CD14-positive monocyte (primary cell): ENCODE measurements at regions not wholly inside any gene's neighbourhood (a gene's known extent, or its start where the extent isn't known, plus 50 kb on each side); places are given as distances from the start of the nearest gene placed in this dataset.
"Not testable (repeated sequence)": the region's sequence is repeated elsewhere in the genome, so short reads cannot be mapped to it uniquely, and the experiment has no call there.

Source experiments
- DNase-seq, 3 donors: peaks; one replicate each; pipeline ENCODE4 v3.0.0-alpha.2; 2011 to 2022
- H2AFZ ChIP-seq: 2 replicates; pipeline ENCODE4 v1.6.0; 2012; ENCODE audit warnings: mild to moderate bottlenecking, low read depth, low read length, inconsistent platforms; ENCODE audit not compliant: insufficient read depth, poor library complexity, severe bottlenecking
- H3K27ac ChIP-seq, 2 donors: 1 replicate in 1 of 2; 2 replicates in 1 of 2; pipeline ENCODE4 v1.5.1; 2012 to 2013; ENCODE audit warnings: low read length in 2 of 2, control low read depth in 1 of 2, inconsistent platforms in 1 of 2, low read depth in 1 of 2, mild to moderate bottlenecking in 1 of 2
- H3K27me3 ChIP-seq, 2 donors: one replicate each; pipeline versions ENCODE4 v1.6.0 to v1.6.1; 2011 to 2013; ENCODE audit warnings: low read length in 2 of 2; ENCODE audit not compliant: control insufficient read depth in 2 of 2, insufficient read depth in 2 of 2
- H3K36me3 ChIP-seq, 2 donors: replicated peaks in 1 of 2; 1 replicate in 1 of 2; 2 replicates in 1 of 2; pipeline versions ENCODE4 v1.5.1 to v1.6.1; 2012 to 2013; ENCODE audit warnings: low read length in 2 of 2, control low read depth in 1 of 2, inconsistent platforms in 1 of 2, mild to moderate bottlenecking in 1 of 2; ENCODE audit not compliant: insufficient read depth in 2 of 2, control insufficient read depth in 1 of 2
- H3K4me1 ChIP-seq, 2 donors: 1 replicate in 1 of 2; 2 replicates in 1 of 2; pipeline versions ENCODE4 v1.5.1 to v1.6.1; 2012 to 2013; ENCODE audit warnings: low read length in 2 of 2, control low read depth in 1 of 2, inconsistent platforms in 1 of 2, mild to moderate bottlenecking in 1 of 2, moderate library complexity in 1 of 2; ENCODE audit not compliant: insufficient read depth in 2 of 2, control insufficient read depth in 1 of 2
- H3K4me2 ChIP-seq: replicated peaks from 2 replicates; pipeline ENCODE3; 2012; ENCODE audit warnings: low read length, moderate library complexity, mild to moderate bottlenecking; ENCODE audit not compliant: poor library complexity, severe bottlenecking; ENCODE audit errors: extremely low read depth
- H3K4me3 ChIP-seq, 3 experiments: fragments of 200-600 bp in 1 of 3; sonication (generic) in 1 of 3; replicated peaks in 1 of 3; 1 replicate in 2 of 3; 2 replicates in 1 of 3; pipeline ENCODE4 v1.5.1; 2011 to 2013; ENCODE audit warnings: low read length in 3 of 3, mild to moderate bottlenecking in 3 of 3, control low read depth in 2 of 3, low read depth in 2 of 3, inconsistent platforms in 1 of 3, moderate library complexity in 1 of 3
- H3K79me2 ChIP-seq: 2 replicates; pipeline ENCODE4 v1.6.0; 2012; ENCODE audit warnings: mild to moderate bottlenecking, control low read depth, inconsistent platforms, low read length, moderate library complexity; ENCODE audit not compliant: insufficient read depth
- H3K9ac ChIP-seq: 2 replicates; pipeline ENCODE4 v1.6.0; 2017; ENCODE audit warnings: low read length, mild to moderate bottlenecking; ENCODE audit not compliant: insufficient read depth, poor library complexity, severe bottlenecking
- H3K9me3 ChIP-seq, 2 donors: replicated peaks in 1 of 2; 1 replicate in 1 of 2; 2 replicates in 1 of 2; pipeline versions ENCODE4 v1.5.1 to v1.6.1; 2012 to 2013; ENCODE audit warnings: low read length in 2 of 2, control low read depth in 1 of 2; ENCODE audit not compliant: control insufficient read depth in 1 of 2, insufficient read depth in 1 of 2
- H4K20me1 ChIP-seq: 2 replicates; pipeline ENCODE4 v1.6.0; 2012; ENCODE audit warnings: mild to moderate bottlenecking, low read length, control low read depth, moderate library complexity; ENCODE audit not compliant: insufficient read depth
- H3K27ac Mint-ChIP-seq, 7 donors: one replicate each; pipeline ENCODE4 v1.8.0; 2020; ENCODE audit warnings: mild to moderate bottlenecking in 7 of 7, mixed read lengths in 7 of 7, moderate library complexity in 6 of 7, inconsistent platforms in 2 of 7
- H3K27me3 Mint-ChIP-seq, 3 donors: one replicate each; pipeline ENCODE4 v1.8.0; 2021 to 2022; ENCODE audit warnings: low read depth in 3 of 3, mild to moderate bottlenecking in 3 of 3, mixed read lengths in 3 of 3, moderate library complexity in 3 of 3, inconsistent platforms in 1 of 3
- H3K36me3 Mint-ChIP-seq, 2 donors: one replicate each; pipeline ENCODE4 v1.8.0; 2020; ENCODE audit warnings: mixed read lengths in 2 of 2, inconsistent platforms in 1 of 2, mild to moderate bottlenecking in 1 of 2
- H3K4me1 Mint-ChIP-seq: one replicate; pipeline ENCODE4 v1.8.0; 2020; ENCODE audit warnings: mild to moderate bottlenecking, mixed read lengths
- H3K4me3 Mint-ChIP-seq, 2 donors: one replicate each; pipeline ENCODE4 v1.8.0; 2020; ENCODE audit warnings: mild to moderate bottlenecking in 2 of 2, mixed read lengths in 2 of 2, moderate library complexity in 1 of 2
- H3K9me3 Mint-ChIP-seq, 7 donors: one replicate each; pipeline ENCODE4 v1.8.0; 2020 to 2022; ENCODE audit warnings: mixed read lengths in 7 of 7, mild to moderate bottlenecking in 6 of 7, moderate library complexity in 6 of 7, inconsistent platforms in 2 of 7
- WGBS: methylation state at CpG from one replicate; pipeline ENCODE4 v1.1.5; 2013; ENCODE audit warnings: missing lambda C conversion rate; ENCODE audit not compliant: insufficient coverage; 5-methylcytosine and 5-hydroxymethylcytosine counted together
- intact Hi-C, 2 donors: fragments of 100-400 bp; cut with micrococcal nuclease; formaldehyde crosslinking; loops; one replicate each; pipeline versions ENCODE4 v1.15.0 to v1.15.1; 2023
- TF ChIP-seq, protein P1 (sequence below): fragments of 200-600 bp; IDR thresholded peaks from one replicate; pipeline ENCODE4 v1.8.0; 2022; ENCODE audit warnings: antibody characterized with exemption, mild to moderate bottlenecking

DNA sequence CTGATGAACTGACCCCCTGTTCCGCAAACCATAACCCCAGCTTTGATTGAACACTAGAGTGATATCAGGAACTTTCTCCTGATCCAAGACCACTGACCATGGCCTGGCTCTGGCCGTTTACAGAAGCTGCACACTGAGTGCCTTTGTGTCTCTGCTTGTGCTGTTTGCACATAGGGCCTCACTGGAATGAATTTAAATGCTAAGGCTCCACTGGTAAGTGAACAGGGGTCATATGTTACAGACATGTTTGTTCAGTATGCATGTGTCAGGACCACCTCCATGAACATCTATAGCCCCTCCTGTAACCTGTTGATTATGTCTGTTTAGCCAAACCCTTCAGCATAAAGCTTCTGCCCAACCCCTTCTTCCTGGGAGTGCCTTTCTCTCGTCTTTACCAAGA is 1239.8 kb downstream of the TMEM121 start:
- intact Hi-C loops: no loop called here
- Histone ChIP-seq H3K36me3 (no peaks in the 10 kb centered on the region), H3K4me3 (no peak overlapping the region), H3K27me3 (no peaks in the 10 kb centered on the region), H3K79me2 (no peaks in the 10 kb centered on the region), H3K9ac (no peak overlapping the region), H2AFZ (no peak overlapping the region), H3K27ac (no peak overlapping the region), H3K9me3 (no peaks in the 10 kb centered on the region), H3K4me1 (no peaks in the 10 kb centered on the region), H3K4me2 (no peak overlapping the region), H4K20me1 (no peaks in the 10 kb centered on the region)
- DNase-seq: no peak
- H3K27me3 Mint-ChIP-seq: peaks cover 0 to 7% (median 0%) of the 10 kb centered on the region in 3 donors
- H3K4me3 Mint-ChIP-seq: no peak overlapping the region
- TF ChIP-seq, protein P1, sequence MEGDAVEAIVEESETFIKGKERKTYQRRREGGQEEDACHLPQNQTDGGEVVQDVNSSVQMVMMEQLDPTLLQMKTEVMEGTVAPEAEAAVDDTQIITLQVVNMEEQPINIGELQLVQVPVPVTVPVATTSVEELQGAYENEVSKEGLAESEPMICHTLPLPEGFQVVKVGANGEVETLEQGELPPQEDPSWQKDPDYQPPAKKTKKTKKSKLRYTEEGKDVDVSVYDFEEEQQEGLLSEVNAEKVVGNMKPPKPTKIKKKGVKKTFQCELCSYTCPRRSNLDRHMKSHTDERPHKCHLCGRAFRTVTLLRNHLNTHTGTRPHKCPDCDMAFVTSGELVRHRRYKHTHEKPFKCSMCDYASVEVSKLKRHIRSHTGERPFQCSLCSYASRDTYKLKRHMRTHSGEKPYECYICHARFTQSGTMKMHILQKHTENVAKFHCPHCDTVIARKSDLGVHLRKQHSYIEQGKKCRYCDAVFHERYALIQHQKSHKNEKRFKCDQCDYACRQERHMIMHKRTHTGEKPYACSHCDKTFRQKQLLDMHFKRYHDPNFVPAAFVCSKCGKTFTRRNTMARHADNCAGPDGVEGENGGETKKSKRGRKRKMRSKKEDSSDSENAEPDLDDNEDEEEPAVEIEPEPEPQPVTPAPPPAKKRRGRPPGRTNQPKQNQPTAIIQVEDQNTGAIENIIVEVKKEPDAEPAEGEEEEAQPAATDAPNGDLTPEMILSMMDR: no peak
- H3K36me3 Mint-ChIP-seq: no peaks in the 10 kb centered on the region
- no peaks in the 10 kb centered on the region for H3K9me3 Mint-ChIP-seq
- WGBS: 37% methylated on average over 2 of the region's 3 CpGs
- peaks cover 10% of the 10 kb centered on the region for H3K4me1 Mint-ChIP-seq
- H3K27ac Mint-ChIP-seq: no peak overlapping the region

DNA sequence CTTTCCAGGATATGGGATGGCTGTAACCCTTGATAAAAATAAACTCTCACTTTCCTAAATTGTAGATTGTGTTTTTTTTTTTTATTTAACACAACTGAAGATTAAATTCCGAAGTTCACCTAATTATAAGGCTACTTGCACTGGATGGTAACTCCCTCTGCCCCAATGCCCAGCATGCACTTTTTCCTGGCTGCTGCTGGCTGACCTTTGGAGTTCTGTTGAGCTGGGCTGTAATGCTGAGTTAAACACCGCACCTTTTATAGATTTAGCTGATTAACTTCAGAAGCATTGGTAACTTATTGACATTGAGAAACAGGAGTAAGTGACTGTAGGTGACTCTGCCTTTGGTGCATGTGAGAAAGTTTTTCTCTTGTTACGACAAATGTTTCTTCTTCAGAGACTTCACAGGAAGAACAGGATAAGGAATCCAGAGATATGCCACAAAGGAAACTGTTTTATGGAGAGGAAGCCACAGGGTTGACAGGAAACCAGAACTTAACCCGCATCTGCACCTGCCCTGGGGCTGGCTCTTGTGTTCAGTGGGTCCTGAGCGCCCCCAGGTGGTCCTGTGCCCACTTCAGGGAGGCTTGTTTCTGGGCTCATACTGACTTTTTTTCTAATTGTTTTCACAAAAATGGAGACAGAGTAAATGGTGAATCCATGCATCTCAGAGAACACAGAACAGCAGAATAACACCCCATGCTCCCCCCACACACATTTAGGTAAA is 1240.3 kb downstream of the TMEM121 start:
- H3K27ac Mint-ChIP-seq, intact Hi-C loops, H3K4me2 ChIP-seq, H3K27ac ChIP-seq, H4K20me1 ChIP-seq, H3K4me3 ChIP-seq, H3K36me3 ChIP-seq, H3K9me3 ChIP-seq, H3K36me3 Mint-ChIP-seq, H3K9ac ChIP-seq, H2AFZ ChIP-seq, H3K9me3 Mint-ChIP-seq, H3K4me3 Mint-ChIP-seq, DNase-seq, H3K27me3 ChIP-seq, H3K27me3 Mint-ChIP-seq, H3K4me1 ChIP-seq, H3K79me2 ChIP-seq: not testable (repeated sequence)
- WGBS: no CpG with 5 or more reads among the region's 5 CpGs
- H3K4me1 Mint-ChIP-seq: peaks cover 10% of the 10 kb centered on the region

DNA sequence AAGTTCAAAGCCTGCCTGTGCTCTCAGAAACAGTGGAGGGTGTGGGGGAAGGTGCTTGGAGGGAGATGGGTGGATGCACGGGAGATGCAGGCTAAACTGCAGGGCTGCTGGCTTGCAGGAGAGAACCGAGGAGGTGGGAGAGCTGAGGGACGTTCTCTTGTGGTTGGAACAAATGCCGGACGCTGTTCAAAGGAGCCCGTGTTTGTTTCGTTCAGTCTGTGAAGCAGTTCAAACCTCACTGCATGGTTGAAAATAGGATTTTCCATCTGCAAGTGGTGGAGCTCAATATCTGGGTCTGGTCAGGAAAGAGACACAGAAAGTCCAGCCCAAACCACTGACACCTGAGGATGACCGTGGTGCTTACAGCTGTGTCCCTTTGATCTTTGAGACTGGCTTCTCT is 1241.8 kb downstream of the TMEM121 start:
- H3K4me2 ChIP-seq, intact Hi-C loops, H3K4me3 Mint-ChIP-seq: not testable (repeated sequence)

DNA sequence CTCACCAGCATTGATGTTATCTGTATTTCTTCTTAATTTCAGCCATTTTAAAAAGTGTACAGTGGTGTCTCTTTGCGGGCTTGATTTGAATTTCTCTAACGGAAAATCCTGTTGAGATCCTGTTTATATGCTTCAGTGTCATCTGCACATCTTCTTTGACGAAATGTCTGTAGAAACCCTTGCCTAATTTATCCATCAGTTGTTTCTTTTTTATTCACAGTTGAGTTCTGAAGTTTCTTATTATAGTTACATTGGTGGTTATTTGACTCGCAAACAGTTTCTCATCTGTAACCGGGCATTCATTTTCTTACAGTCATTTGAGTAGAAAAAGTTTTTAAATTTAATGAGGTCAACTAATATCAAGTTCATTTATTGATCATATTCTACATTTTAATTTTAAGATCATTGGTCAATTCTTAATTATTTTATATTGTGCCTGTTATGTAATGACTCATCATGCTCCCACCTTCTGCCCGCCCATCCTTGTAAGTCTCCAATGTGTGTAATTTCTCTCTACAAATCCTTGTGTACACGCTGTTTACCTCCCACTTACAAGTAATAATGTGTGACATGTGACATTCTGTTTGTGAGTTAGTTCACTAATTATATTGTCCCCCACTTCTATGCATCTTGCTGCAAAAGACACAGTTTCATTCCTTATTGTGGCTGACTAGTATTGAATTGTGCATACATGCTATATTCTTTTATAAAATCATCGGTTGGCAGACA is 1242.8 kb downstream of the TMEM121 start:
- H3K79me2 ChIP-seq, H3K9me3 ChIP-seq, H4K20me1 ChIP-seq, H2AFZ ChIP-seq, intact Hi-C loops, H3K27me3 Mint-ChIP-seq, DNase-seq, H3K27me3 ChIP-seq, H3K36me3 ChIP-seq, H3K4me3 ChIP-seq, H3K4me3 Mint-ChIP-seq, H3K4me1 ChIP-seq, H3K9ac ChIP-seq, H3K27ac Mint-ChIP-seq, H3K36me3 Mint-ChIP-seq, H3K9me3 Mint-ChIP-seq, H3K27ac ChIP-seq, H3K4me2 ChIP-seq: not testable (repeated sequence)
- 80% methylated on average over 1 of the region's 8 CpGs for WGBS
- peaks cover 10% of the 10 kb centered on the region for H3K4me1 Mint-ChIP-seq

More for the DNA sequence above, 1241.8 kb downstream of the TMEM121 start:
- not testable (repeated sequence) for H3K27ac ChIP-seq, H4K20me1 ChIP-seq, H3K79me2 ChIP-seq, H2AFZ ChIP-seq, H3K9me3 Mint-ChIP-seq, H3K27me3 ChIP-seq, H3K27ac Mint-ChIP-seq, H3K27me3 Mint-ChIP-seq, H3K36me3 ChIP-seq, H3K4me1 ChIP-seq, H3K9me3 ChIP-seq, H3K4me3 ChIP-seq, H3K36me3 Mint-ChIP-seq, H3K9ac ChIP-seq, DNase-seq
- H3K4me1 Mint-ChIP-seq: peaks cover 10% of the 10 kb centered on the region
- WGBS: 69% methylated on average over 5 of the region's 8 CpGs
